GM21447 (cell line): ENCODE measurements at regions not wholly inside any gene's neighbourhood (a gene's known extent, or its start where the extent isn't known, plus 50 kb on each side); places are given as distances from the start of the nearest gene placed in this dataset.

Experiments used
- ATAC-seq: cut with Tn5 transposase; IDR thresholded peaks from one replicate; pipeline ENCODE4 v1.9.1; 2021; ENCODE audit not compliant: unreplicated experiment

DNA sequence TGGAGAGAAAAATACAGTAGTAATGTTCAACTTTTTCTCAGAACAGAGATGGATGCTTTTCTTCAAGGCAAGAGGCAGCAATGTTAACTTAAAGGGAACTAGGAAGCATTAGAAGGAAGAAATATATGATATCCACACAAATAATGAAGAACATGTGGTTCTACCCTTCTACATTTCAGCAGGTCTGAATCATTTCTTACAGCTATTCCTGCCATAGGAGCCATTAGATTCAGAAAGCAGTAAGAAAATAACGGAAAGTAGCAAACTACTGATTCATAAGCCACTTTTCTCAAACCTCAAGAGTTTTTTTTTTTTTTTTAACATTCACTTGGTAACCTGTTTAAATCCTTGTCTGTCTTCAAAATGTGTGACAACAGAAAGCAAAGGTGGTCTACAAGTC lies 1251.6 kb upstream of the AGA start:
- ATAC-seq = no peak

DNA sequence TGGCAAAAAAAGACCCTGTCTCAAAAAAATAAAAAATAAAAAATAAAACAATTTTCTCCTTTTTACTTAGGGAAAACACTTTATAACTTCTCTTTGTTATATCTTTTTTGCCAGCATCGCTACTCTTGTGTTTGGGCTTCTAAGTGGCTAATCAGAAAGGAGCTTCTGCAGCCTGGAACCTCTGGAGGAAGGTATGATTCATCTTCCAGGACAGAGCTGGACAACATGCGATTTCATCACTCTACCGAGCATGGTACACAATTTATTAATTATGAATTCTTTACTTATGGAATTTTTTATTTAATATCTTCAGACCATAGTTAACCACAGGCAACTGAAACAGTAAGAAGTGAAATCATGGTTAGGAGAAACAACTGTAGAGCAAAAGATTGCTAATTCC lies 1254.3 kb upstream of the AGA start:
- no peak for ATAC-seq

DNA sequence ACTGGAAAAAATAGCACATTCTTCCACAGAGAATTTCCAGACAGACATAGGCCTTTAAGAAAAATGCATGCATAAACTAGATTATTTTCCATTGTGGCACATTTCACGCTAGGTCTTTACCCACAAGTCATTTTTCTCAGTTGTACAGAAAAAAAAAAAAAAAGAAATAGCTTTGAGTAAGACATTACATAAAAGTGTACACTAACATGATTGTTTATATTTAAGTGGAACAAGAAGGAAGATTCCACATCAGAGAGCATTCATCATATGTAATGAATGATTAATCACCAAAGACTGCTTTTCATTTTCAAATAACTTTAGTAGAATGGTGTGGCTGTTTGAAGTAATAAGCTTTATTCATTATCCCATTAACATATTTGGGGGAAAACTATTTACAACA lies 1270.2 kb upstream of the AGA start:
- ATAC-seq = no peak

DNA sequence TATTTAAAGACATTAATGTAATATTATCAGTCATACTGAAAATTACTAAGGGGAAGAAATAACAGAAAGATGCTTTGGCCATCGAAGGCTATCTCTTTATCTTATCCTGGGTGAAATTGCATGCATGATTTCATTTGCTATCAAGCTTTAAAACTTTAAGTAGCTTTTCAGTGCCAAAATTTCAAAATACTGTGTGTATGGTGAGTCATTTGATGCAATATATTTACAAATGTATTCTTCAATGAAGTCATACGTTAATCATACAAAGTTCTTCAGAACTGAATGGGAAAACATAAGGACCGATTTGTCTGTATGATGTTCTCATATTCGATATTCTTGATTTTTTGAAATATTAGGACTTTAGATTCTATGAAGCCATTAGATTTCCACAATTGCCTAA lies 1295.8 kb upstream of the AGA start:
- no peak for ATAC-seq

DNA sequence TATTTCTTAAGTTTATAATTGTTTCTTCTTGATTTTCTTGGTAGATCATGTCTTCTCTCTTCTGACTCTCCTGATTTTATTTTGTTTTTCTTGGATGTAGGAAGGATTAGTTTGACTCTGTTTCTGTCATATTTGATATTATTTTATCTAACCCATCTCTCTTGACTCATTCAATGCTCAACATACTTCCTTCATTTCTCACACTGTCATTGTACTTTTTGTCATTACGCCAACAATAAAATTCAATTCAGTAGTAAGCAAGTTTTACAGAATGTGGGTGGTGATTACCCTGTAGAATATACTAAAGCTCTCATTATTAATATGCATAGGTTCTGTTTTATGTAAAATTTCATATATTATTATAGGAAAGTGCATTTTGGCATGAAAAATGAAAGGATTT lies 1303.0 kb upstream of the AGA start:
- ATAC-seq = no peak

DNA sequence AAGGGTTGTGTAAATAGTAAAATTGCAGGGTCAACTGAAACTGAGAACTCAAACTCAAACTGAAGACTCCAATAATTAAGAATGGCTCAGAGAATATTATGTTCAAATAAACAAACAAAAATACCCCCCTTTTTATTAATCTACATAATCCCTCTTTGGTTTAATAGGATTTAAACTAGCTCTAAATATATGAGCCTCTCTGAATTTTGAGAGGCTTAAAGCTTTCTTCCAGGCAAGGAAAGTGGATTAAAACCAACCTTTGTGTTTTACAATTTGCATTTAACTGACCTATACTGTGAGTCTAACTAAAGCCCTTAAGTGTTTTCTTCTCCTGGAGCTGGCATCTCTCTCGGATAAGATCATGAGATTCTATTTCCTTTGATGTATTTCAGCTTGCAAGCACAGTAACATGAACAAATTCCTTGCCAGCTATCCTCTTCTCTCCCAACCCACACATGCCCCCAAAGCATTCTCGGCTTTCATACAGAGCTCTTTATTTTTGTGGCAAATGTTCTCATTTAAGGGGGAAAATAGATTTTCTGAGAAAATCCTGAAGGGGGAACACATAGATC lies 1310.8 kb upstream of the AGA start:
- no peak for ATAC-seq

DNA sequence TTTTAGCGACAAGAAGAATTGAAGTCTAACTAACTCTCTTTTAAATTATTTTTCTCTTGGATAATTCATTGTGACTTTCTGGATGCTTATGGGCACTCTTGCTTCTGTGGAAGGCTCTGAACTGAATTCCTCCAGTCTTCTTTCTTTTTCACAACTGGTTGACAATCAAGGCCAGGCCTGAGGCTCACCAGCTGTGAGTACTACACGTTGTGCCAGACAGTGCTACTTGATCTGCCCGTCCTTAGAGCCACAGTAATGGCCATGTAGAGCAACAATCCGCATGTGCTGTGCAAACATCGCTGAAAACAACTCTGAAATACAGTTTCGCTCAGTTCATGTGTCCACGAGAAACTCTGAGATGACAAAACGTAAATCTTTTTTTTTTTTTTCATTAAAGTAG lies 1336.3 kb upstream of the AGA start:
- no peak for ATAC-seq

DNA sequence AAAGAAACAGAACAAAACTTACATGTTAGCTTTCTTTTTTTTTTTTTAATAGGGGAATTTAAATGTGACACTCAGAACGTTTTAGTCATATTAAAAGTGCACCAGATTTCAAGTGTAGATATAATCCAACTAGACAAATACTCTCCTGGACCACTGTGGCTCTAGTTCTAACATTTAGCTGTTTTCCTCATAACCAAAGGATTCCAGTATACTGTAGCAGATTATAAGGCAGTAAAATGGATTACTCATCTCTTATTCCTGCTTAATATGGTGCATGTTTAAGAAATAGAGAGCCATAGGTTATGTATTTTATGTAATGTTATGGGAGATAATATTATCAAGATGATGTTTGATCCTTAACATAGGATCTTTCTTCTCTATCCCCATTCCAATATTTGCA lies 1339.5 kb upstream of the AGA start:
- ATAC-seq = no peak

DNA sequence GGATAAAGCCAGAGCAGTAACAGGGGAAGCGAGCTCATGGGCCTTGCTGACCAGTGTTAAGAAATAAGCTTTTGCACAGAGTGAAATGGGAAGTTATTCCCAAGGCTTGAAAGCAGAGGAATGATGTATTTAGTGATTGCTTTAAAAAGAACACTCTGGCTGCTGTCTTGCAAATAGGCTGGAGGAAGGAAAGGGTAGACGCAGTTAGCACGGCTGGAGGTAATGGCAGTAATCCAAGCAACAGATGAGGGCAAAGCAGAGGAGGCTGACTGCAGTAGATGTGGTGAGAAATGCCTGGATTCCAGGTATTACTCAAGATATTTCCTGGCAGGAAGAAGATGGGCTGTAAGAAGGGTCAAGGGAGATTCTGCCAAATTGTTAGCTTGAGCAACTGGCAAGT lies 1342.3 kb upstream of the AGA start:
- ATAC-seq = no peak

DNA sequence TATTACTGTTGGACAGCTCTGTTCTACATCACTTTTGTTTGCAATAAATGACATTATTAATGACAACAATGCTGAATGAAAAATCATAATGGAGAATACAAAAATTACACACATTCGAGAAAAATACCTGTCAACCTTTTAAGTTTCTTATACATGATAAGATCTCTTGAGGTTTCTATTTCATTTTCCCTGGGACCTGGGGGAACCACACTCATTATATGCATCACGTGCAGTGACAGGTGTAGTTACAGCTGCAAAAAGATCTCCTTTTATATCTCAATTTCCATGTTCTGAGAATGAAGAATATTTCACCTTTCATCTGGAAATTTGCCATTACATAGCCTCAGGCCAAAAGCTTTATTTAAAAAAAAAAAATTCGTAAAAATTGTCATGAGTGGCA lies 1347.0 kb upstream of the AGA start:
- no peak for ATAC-seq

DNA sequence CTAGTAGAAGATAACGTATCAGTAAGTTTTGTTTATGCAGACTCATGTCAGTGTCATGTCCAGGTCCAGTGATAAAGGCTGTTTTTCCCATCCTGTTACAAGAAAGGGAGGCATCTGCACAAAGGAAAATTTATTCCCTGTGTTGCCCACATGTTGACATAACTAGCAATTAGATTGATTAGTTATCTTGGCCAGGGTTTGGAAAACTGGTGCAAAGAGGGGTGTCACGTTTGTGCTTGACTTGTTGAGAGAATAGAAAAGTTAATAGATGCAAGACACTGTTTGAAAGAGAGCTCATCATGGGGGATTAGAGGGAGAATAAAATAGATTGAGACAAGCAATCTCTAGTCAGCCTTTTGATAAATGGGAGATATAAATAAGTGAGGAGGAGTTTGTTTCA lies 1357.0 kb upstream of the AGA start:
- no peak for ATAC-seq

DNA sequence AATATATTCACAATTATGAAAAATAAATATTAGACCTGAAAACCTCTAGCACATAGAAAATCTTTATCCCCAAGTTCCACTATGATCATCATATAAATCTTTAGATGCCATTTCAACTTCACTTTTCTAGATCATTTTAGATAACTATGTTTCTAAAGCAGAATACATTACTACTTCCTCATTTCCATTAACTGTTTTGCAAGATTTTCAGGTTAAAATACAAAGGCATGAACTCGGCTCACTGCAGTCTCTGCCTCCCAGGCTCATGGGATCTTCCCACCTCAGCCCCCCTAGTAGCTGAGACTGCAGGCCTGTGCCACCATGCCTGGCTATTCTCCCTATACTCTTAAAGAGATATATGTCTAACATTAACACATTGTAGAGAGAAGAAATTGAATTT lies 1365.9 kb upstream of the AGA start:
- ATAC-seq = no peak

DNA sequence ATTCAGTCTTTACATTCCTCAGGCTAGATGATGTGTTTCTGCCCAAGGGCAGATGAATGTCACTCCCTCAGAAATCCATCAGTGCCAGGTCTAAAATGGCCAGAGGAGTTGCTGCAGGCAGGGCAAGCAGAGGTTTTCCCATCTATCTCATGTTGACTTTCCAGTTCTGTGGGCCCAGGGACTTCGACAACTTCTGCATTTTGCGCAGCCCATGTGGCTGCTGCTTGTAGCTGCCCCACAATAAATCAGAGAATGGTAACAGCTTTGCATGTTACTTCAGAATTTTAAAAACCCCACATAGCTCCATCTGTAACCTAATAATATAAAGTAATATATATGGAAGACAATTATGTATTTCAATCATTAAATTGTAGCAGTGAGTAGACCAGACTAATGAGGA lies 1367.7 kb upstream of the AGA start:
- no peak for ATAC-seq

DNA sequence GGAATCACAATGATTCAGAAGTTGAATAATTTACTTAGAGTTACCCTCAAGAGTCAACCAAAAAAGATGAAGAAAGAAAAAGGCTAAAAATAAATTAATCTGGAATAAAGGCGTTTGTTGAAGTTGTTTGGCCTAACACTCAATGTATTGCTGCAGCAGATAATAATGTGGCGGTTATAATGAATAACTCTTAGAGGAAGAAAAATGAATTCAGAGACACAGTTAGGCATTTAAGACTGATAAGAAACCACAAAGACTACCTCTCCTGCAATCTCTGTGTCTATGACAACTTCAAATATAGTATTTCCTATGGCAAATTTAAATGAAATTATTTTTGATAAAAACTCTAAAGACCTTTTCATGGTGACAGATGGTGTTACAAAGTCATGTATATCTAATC lies 1369.1 kb upstream of the AGA start:
- no peak for ATAC-seq

DNA sequence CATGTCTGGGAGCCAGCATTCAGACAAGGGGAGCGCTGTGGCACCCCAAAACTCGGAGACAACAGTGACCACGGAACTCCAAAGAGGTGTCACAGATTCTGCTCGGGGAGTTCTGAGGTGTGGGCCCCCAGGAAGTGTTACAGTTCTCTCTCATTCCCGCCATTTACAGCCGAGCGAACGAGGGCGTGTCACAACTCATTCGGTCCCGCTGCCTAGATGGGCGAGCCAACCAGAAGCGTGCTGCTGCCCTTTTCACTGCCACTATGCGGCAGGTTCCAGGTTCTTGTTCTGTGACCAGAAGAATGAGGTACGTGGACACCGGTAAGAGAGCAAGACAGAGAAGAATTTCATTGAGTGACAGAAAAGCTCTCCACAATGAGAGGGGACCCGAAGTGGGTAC lies 1370.6 kb upstream of the AGA start:
- ATAC-seq = no peak

DNA sequence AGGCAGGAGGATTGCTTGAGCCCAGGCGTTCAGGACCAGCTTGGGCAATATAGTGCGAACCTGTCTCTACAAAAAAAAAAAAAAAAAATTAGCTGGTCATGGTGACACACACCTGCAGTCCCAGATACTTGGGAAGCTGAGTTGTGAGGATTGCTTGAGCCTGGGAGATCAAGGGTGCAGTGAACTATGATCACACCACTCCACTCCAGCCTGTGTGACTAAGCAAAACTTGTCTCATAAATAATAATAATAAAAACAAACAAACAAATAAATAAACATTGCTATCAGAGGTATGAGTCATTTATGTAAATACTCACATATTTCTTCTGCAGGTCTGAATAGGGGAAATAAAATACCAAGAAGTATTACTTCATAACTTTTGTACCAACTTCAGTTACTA lies 1372.7 kb upstream of the AGA start:
- no peak for ATAC-seq

DNA sequence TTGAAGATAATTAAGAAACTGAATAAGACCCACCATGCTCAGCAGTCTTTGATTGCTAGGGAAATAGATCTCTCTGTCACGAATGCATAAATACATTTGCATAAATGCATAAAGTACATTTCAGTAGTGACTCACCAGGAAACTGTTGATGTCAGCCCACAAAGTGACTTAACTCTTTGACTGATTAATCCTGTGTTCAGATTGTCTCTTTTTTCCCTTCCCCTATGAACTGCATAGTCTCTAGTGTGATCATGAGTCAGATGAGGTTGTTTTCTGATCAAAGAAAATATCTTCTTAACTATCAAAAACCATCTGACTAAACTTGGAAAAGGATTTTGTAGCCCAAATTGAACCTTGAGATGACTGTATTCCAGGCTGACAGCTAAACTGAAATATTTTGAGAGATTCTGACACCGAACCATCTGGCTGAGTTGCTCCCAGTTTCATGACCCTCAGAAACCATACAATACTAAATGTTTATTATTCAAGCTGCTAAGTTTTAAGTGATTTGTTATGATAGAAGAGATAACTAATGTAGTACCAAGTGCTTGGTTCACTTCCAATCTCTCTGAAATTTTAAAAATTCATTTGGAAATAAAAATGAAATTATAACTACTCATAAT lies 1381.5 kb upstream of the AGA start:
- no peak for ATAC-seq

DNA sequence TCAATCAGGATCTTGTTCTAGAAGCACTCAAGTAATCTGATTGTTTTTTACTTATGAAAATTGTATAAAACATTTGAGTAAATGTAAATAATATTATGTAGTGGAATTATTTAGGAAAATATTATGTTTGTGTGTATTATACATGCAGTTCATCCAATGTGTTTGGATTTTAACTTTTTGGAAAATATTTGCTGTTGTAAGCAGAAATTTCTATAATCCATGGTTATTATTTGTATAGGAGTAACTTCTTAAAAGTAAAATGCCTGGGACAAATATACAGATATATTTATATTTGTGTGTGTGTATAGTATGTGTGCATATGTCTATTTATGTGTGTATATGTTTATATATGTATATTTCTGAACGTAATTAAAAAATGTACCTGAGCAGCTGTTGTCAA lies 1394.6 kb upstream of the AGA start:
- ATAC-seq = no peak

DNA sequence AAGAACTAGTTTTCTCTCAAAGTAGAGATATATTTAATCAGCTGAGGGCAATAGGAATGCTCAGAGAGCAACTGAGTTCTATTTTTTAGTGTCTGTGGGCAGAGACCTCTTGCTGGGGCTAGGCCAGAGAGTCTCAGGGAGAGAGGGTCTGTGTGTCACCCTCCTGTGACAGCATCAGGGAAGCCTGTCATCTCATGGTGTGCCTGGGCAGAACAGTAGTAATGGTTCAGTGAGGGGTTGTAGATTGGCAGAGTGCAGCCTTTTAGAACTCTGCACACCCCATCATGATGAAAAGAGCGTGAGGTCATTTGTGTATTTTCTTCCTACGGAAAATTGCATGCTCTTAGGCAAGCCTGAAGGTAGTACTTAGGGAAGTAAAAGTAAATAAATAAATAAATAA lies 1396.5 kb upstream of the AGA start:
- no peak for ATAC-seq

DNA sequence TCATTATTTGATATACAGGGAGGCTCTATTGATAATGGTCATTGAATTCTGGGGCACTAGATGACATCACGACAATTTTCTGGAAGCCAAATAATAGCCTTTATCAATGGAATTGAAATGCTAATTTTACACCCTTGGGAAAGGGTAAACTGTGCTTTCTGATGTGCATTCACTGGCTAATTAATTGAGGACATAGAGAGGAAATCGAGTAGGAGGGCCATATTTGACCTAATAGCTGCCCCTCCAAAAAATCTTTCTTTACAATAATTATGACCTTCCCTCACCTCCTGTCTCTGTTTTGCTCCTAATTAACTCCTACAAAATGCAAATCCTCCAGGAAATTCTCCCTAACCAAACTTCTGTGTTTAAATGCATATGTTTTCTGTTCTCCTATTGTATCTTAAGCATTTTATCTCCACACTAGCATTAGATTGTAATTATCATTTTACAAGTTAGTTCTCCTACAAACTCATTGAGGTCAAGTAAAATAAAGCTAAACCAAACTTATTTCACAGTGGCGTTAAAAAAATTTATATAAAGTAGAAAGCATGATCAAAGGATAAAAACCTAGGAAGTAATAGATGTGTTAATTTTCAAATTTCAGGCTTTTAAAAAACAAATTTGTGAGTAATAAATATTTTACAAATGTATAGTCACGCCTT lies 1414.0 kb upstream of the AGA start:
- no peak for ATAC-seq

DNA sequence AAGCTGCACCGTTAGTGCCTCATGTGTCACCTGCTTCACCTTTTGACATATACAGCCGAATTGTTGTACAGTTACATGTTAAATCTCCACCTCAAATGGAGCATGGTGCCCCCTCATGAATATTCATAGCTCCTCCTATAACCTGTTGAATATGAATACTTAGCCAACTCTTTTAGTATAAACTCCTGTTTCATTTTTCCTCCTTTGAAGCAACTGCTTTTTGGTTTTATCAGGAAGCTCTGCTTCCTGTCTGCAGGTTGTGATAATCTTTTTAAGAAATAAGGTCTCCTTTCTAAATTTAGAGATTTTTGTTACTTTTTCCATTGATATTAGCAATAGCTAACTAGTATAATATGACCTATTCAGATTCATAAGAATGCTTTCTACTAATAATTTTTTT lies 1429.2 kb upstream of the AGA start:
- no peak for ATAC-seq

DNA sequence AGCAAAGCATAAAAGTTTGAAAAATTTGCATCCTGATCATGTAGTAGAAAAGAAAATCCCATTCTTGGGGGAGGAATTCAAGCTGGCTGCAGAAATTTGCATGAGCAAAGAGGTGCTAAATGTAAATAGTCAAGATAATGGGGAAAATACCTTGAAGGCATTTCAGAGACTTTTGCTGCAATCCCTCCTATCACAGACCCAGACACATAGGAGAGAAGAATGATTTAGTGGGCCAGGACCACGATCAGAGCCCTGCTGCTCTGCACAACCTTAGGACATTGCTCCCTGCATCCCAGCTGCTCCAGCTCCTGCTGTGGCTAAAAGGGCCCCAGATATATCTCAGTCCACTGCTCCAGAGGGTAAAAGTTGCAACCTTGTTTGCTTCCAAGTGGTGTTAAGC lies 1439.7 kb upstream of the AGA start:
- no peak for ATAC-seq

DNA sequence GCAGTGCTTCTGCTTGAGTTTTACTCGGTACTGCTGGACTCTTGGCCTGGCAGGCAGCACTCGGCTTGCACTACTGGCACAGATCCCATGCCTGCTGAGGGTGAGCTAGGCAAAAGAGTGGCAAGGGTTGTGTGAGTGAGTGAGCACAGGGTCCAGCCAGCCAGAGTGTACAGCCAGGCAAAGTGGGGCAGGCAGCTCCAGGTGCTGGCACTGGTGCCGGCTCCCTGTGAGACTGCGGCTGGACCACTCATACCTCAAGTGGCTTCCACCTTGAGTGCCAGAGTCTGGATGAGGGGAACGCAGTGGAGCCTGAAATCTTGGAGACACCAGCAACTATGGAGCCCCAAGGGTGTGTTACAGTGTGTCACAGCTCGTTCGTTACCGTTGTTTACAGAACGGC lies 1451.9 kb upstream of the AGA start:
- ATAC-seq = no peak
